GM18870 (cell line): ENCODE measurements at regions not wholly inside any gene's neighbourhood (a gene's known extent, or its start where the extent isn't known, plus 50 kb on each side); places are given as distances from the start of the nearest gene placed in this dataset.

Experiments used
- ATAC-seq: cut with Tn5 transposase; IDR thresholded peaks from one replicate; pipeline ENCODE4 v1.9.1; 2021; ENCODE audit warnings: moderate library complexity; ENCODE audit not compliant: unreplicated experiment

DNA sequence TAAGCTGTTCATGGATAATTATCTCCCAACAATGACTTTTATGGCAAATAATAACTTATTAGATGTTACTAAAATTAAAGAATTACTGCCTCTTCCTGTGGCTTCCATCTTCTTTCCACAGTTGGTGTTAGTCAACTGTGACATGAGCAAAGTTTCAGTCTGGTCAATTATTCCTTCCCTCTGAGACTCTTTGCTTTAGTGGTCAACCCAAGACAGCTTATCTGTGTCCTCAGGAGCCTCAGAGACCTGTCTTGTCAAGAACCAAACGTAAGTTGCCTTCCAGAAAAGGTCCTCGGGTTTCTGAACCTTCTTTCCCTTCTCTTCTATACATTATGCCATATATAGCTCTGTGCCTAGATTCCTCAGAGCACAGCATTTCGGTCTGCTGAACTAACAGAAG is 263.2 kb upstream of the ZP4 start:
- ATAC-seq: no peak

DNA sequence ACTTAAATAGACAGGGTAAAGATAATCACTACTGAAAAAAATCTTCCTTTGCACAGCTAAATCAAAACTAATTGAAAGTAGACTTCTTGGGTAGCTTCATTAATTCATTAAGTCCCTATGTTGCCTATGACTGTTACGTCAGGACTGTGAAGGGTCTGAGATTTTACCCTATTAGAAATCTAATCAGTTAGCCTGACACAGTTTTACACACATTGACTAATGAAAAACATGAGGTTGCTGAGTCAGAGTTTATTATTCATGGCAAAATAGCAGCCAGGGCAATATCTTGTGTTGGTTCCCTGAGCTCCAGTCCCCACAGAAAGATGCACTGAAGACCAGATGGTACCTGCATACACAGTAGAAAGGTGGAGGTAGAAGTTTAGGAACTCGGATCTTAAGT is 262.5 kb upstream of the ZP4 start:
- no peak for ATAC-seq

DNA sequence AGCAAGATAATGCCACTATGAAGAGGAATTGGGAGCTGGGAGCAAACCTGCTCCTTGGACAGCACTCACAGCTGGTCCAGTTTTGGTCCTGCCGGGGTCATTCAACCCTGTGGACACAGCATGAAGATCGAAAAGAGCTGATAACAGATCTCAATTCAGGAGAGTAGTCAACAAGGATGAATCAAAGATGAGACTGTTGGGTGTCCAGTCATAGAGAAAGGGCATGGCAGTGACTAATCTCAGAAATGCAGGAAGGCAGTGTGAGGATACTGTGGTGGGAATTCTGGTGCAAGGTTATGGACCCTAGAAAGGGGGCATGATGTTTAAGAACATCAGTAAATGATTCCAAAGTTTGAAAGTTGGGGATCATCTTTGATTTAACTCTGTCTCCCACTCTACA is 261.4 kb upstream of the ZP4 start:
- ATAC-seq: no peak

DNA sequence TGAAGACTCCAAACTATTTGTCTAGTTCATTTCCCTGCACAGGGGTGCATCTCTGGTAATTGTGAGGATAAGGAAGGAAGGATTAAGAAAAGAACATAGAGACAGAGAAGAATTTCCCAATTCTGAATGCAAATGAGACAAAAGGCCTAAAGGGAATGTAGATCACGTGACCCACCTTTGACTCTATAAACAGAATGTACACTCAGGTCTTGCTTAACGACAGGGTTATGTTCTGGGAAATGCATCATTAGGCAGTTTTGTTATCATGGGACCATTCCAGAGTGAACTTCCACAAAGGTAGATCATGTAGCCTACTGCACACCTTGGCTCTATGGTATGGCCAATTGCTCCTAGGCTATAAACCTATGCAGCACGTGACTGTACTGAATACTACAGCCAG is 252.3 kb upstream of the ZP4 start:
- no peak for ATAC-seq

DNA sequence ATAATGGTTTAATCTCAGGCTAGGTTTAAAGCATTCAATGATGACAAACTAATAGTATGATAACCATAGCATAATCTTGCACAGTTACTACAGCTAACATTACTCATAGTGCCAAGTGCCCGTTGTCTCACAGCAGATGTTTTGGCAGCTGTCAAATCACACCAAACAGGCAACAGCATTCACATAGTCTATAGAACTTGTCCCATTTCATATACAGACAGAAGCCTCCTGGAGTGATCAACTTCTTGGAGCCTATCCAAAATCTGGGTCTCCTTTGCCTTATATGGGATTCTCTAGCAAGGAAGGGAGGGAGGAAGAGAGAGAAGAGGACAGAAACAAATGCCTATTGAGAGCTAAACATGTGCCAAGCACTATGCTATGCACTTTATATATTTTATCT is 250.6 kb upstream of the ZP4 start:
- no peak for ATAC-seq

DNA sequence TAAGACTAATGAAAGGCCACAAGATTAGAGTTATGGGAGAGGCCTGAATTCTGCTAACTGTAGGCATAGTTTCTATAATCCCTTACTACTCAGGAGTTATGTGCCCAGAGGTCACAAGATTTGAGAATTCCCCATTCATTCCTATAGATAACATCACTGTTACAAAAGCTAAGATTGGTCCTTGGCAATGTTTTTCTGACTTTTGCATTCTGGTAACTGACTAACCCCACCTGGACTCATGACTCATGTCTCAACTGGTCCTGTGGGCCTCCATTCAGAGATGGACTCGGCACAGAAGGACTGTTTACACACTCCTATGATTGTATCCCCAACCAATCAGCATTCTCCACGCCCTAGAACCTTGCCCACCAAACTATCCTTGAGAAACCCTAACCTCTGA is 249.0 kb upstream of the ZP4 start:
- ATAC-seq: no peak

DNA sequence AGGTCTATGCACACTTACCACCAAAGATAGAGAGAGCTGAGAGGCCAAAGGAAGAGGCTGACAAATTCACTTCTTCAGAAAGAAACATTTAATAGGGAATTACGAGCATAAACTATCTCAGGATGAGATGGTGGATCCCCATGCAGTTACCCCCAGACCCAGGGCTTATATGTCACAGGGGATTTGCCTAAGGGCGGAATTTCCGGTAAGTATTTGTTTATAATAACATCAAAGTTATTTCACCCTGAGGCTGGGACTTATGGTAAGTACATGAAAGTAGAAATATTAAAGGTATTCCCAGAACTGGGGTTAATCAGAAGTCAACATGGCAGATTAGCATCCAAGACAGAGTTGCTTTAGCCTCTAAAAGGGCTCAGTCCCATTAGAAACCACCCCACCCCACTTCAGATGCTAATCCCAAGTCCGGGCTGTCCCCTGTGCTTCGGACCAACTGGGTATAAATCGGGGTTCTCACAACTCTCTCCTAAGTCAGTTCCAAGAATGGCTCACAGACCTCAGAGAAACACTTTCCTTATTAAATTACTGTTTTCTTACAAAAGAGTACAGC is 247.4 kb upstream of the ZP4 start:
- ATAC-seq: no peak

DNA sequence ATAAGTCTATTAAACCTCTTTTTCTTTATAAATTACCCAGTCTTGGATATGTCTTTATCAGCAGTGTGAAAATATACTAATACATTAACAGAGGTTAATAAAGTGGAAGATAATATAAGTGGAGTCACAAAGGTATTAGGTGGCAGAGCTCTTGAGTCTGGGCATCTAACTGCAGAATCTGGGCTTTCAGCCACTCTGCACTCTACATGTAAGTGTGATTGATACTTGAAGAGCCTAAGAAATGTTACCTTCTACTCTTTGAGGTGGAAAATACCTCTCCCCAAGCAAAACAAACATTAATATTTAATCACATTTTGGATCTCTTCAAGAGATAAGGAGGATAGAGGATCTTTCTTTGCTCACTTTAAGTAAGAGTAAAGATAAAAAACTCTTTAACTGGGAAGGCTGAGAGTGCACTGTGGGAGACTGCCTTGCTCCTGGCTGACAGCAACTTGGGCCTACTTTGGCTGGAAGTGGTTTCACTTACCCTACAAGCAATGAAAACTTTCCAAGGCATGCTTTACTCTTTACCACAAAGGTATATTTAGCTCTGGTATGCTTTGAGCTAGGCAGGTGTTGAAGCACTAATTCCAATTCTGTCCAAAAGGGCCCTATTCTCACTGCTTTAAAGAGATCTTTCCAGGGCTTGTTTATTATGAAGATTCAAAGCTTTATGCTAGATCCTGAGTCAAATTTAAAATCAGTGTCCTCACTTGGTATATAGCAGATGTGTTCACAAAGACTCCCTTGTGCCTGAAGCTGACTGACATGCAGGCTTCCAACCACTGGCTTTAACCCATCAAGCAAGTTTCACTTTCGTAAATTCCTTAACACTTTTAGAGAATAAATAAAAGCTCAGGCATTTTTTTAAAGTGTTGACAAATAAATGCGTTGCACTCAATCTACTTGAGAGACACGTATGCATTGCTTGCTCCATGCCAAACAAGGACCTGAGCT is 245.3 kb upstream of the ZP4 start:
- ATAC-seq: no peak

DNA sequence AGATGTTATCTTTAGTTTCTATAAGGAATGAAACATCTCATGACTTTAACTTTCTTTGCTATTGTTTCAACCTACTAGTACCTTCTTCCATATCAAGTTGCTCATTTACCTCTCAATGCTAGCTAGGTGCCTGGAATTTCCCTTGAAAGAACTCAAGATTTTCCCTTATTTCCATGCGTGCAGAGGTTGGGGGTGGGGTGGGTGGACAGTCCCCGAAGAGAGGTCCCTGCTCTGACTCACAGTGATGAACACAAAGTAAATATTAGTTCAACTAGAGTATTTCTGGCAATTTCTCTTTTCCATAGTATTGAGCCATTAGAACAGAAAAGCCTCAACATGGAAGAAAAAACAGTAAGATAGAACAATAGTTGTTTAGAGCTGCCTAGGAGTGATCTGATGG is 239.0 kb upstream of the ZP4 start:
- no peak for ATAC-seq

DNA sequence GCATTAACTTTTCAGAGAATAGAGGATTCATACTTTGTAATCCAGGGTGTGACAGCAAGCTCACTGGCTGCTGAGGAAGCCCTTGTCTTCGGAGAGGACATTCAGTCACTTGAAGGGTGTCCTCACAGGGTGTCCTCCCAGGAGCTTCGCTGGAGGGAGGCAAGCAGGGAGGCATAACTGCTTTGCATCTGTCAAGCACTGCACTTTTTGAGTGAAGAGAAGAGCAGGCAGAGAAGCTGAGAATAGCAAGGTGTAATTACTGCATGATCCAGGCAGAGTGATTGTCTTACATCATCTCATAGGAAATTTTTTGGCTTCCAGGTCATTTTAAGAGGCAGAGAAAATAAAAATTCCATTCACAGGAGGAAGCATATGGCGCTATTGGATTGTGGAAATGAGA is 232.5 kb upstream of the ZP4 start:
- no peak for ATAC-seq

DNA sequence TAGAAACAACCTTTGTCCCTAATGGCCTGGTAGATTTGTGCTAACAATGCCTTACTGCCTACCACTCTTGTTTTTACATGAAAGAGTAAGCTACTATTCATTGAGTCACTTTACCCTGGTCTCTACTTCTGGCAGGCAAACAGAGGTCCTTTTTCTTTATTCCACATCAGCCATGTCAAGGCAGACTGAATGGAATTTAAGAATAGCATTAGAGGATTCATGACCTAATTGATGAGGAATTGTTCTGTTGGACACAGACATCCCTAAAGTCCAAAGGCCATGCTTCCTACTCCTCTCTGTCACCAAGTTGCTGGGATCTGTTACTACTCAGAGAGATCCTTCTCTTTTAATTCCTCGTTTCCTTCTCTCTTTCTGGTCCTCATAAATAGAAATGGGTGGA is 229.1 kb upstream of the ZP4 start:
- ATAC-seq: no peak

DNA sequence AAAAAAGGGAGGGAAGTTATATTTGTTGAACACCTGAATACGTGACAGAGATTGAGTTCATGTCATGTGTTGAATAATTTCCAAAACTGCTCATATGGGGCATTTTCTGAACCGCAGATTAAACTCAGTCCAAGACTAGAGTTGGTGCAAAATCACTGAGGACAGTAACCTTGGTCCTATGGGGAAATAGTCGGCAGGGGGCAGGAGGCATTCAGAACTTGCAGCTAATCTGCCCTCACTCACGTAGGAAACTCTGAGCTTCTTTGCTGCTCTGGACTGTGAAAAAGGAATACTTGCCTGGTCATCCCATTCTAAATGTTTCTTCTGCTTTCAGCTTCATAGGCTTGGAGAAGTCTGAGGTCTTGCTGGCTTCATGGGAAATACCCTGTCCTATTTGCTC is 228.3 kb upstream of the ZP4 start:
- no peak for ATAC-seq

DNA sequence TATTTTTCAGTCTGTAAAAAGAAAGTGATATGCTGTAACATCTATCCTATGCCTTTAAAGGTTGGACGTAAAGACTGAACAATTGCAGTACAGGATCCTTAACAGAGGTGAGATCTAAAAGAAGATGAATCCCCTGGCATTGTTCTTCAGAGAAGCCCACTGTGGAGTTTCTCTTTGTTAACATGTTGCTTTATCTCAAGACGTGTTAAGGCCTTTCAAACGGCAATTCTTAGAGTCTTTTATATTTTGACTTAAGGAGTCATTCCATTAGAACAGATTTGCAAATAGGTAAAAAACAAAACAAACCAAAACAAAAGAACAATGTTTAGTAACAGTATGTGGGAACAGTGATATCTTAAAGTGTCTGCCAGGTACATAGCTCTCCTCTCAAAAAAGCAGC is 225.1 kb upstream of the ZP4 start:
- no peak for ATAC-seq

DNA sequence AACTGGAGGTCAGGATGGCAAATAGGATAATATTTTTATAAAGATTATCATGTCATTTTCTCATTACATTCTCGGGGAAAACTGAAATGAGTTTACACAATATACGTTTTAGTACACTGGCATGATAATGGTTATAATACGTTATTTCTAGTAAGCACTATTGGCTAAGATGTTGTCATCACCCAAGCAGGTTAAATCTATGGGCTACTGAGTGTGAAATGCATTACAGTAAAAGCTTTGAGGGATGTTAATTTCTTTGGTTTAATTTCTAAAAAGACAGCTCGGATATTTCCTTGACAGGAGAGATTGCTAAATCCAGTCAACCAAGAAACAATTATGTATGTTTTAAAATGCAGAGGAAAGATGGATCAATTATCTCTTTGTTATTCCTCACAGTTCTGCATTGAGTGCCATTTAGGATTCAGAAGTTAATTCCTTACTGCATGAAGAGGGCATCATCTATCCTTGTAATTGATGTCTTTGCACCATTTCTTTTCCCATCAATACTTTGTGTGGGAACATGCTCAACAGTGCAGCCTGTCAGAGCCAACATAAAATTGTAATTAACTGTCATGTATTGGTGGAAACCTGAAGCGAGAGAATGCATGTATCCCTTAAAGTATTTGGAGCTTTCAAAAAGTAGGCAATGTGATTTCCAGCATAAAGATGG is 222.4 kb upstream of the ZP4 start:
- ATAC-seq: no peak

DNA sequence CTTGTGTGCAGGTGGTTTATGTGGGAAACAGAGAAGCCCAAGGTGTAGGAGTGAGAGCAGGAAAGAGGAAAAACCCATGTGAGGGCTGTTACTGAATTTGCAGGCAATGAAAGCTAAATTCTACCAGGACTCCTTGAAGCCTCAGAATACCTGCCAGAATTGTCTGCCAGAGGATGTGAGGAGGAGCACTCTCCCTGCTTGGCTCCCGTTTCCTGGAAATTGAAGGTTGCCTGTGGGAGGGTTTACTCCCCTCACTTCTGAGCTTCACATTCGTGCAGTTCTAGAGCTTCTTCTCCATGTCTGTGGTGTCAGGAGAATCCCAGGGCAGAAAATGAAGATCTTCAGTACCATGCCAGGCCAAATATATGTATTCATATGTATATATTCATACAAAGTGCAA is 220.8 kb upstream of the ZP4 start:
- ATAC-seq: no peak

DNA sequence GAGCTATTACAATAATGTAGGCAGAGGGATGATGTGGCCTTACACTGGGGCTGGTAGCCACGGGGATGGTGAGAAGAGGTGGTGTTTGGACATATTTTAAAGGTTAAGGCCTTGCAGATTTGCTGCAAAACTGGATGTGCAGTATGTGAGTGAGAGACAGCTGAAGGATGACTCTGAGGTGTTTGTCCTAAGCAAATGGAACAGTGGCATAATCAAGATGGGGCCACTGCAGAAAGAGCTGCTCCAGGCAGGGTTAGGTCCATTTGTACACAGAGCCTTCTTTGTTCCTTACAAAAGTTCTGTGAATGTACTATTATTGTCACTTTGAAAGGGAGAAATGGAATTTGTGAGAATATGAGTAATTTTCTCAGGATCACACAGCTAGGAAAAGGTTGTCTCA is 220.4 kb upstream of the ZP4 start:
- ATAC-seq: no peak

DNA sequence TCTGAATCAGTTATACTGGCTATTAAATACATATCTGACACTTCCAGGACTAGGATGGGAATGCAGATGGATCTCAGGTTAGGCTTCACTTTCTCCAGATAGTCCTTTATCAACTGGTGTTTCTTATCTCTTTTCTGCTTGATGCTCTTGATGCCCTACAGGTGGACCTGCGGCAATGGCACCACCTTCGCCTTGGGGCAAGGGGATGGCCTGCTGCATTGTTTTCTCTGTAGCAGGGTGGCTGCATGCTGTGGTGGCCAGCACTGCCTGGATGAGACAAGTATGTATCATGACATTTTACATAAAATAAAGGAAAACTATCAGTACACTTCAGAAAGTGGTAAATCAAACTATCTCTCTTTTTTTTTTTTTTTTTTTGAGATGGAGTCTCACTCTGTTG is 217.7 kb upstream of the ZP4 start:
- no peak for ATAC-seq

DNA sequence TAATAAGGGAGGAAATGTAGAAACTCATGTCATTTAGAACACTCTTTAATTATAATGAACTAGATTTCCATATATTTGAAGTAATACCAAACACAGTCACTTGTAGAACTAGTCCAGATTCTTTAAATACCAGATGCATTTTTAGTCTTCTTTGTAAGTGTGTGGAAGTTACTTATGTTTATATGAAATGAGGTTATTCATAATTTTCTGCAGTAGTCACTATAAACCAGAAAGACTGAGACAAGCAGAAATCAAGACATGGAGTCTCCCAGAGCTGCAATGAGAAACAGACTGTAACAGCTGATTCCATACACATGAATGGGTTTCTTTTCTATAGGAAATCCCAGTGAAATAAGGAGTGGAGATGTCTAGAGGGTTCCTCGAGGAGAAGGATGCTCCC is 216.6 kb upstream of the ZP4 start:
- ATAC-seq: no peak

DNA sequence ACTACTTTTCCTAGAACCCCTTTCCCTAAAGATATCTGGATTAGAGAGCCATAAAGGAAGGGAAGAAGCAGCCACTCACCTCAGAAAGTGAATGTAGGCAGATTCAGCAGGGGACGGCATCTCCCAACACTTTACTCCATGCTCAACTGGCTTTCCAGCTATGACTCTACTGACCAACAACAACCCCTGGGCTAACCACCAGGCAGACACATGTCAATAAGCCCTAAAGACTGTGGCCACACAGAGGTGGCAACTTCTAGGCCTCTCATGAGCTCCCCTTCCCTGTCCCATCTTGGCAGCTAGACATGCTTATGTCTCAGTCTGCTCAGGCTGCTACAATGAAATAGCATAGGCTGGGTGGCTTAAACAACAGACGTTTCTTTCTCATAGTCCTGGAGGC is 214.0 kb upstream of the ZP4 start:
- ATAC-seq: no peak

DNA sequence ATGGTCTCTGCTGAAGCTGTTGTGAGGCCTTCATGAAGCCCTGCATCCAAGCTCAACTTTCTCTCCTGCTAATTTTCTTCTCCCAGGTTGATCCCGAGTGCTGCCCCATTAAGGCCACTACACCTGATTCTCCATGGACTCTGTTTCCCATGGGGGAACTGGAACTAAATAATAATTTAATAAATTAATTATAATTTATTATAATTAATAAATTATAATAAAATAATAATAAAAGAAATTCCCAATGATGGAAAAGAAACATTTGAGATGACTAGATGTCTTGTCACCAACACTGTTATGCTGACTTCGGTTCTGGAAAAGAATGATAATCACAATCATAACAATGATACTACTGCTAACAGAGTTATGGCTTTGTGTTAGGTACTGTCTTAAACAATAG is 211.2 kb upstream of the ZP4 start:
- ATAC-seq: no peak

DNA sequence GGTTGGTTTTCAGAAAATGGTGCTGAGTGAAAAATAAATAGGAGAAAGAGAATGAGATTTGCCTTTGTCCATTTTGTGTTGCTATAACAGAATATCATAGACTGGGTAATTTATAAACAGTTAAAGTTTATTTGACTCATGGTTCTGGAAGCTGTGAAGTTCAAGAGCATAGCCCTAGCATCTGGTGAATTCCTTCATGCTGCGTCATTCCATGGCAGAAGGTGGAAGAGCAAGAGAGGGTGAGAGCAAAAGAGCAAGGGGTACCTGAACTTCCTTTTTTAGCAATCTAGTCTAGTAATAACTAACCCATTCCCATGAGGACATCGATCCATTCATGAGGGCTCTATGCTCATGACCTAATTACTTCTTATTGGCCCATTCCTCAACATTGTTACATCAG is 209.1 kb upstream of the ZP4 start:
- no peak for ATAC-seq

DNA sequence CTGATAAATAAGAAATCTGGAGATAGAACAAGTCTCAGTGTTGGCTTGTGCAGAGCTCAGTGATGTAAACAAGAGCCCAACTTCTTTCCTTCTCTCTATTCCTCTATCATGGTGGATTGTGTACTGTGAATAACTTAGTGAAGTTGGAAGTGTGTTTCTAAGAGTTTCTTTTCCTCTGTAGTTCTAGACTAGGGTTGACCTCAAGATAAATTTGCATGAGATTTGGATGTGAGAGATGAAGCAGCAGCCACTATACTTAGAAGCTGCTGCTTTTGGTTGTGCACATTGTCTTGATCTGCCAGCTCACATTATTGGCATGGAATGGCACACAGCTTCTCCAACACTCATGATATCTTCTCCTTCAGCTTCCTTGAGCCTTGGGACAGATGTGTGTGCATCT is 198.9 kb upstream of the ZP4 start:
- ATAC-seq: peak; percentile 62
